Thyroid gland (tissue), 4 donors: ENCODE measurements at regions not wholly inside any gene's neighbourhood (a gene's known extent, or its start where the extent isn't known, plus 50 kb on each side); places are given as distances from the start of the nearest gene placed in this dataset.

ENCODE experiments used
- CTCF ChIP-seq, 6 experiments: fragments of 200-600 bp in 3 of 6; fragments of 450-650 bp in 3 of 6; sonication (generic) in 3 of 6; IDR thresholded peaks; one replicate each; pipeline ENCODE4 v1.5.1; 2016 to 2019; ENCODE audit warnings: antibody characterized with exemption in 6 of 6, mild to moderate bottlenecking in 2 of 6, inconsistent platforms in 1 of 6, moderate library complexity in 1 of 6
- POLR2A ChIP-seq, 2 donors: fragments of 450-650 bp; IDR thresholded peaks; one replicate each; pipeline ENCODE4 v1.6.1; 2017; ENCODE audit warnings: antibody characterized with exemption in 2 of 2, mild to moderate bottlenecking in 2 of 2, moderate library complexity in 1 of 2

GRCh38 chr5:68942169-68942568 lies 151.6 kb upstream of the SLC30A5 start:
- TF ChIP-seq CTCF (IDR thresholded peaks at IDR 0.05) (no peak), POLR2A (IDR thresholded peaks at IDR 0.05) (no peak)
